DMS153 treated with DMSO at 0.1 percent for 48 hours (cell line): ENCODE measurements at regions not wholly inside any gene's neighbourhood (a gene's known extent, or its start where the extent isn't known, plus 50 kb on each side); places are given as distances from the start of the nearest gene placed in this dataset.

Source experiments
- DNase-seq: peaks from one replicate; lab custom pipeline; 2025; ENCODE audit not compliant: unreplicated experiment; lab: John Stamatoyannopoulos, UW

GRCh38 chr2:10183146-10183675, 60.7 kb downstream of the RRM2 start:
- no peak for DNase-seq

GRCh38 chr2:10184421-10184820, 61.9 kb downstream of the RRM2 start:
- no peak for DNase-seq

- DNase-seq: no peak
Measured at GRCh38 chr2:10185046-10185445, 62.5 kb downstream of the RRM2 start.

- no peak for DNase-seq
Measured at GRCh38 chr2:10185755-10186154, 63.2 kb downstream of the RRM2 start.

- no peak for DNase-seq
Measured at GRCh38 chr2:10186868-10187535, 64.5 kb downstream of the RRM2 start.

GRCh38 chr2:10187661-10188060, 65.1 kb downstream of the RRM2 start:
- no peak for DNase-seq

GRCh38 chr2:10188211-10188610, 65.7 kb downstream of the RRM2 start:
- DNase-seq: no peak

GRCh38 chr2:10188729-10189305, 66.3 kb downstream of the RRM2 start:
- DNase-seq: no peak

GRCh38 chr2:10190255-10190654, 67.7 kb downstream of the RRM2 start:
- DNase-seq: no peak

- DNase-seq: no peak
Measured at GRCh38 chr2:10190737-10191532, 68.4 kb downstream of the RRM2 start.

- no peak for DNase-seq
Measured at GRCh38 chr2:10191554-10191953, 69.0 kb downstream of the RRM2 start.

- DNase-seq: no peak
Measured at GRCh38 chr2:10192392-10193015, 70.0 kb downstream of the RRM2 start.

GRCh38 chr2:10193276-10193795, 70.8 kb downstream of the RRM2 start:
- no peak for DNase-seq

- DNase-seq: no peak
Measured at GRCh38 chr2:10193851-10194820, 71.6 kb downstream of the RRM2 start.

GRCh38 chr2:10195278-10196109, 73.0 kb downstream of the RRM2 start:
- no peak for DNase-seq

GRCh38 chr2:10196110-10196892, 73.8 kb downstream of the RRM2 start:
- no peak for DNase-seq

- no peak for DNase-seq
Measured at GRCh38 chr2:10196948-10197696, 74.6 kb downstream of the RRM2 start.

GRCh38 chr2:10197697-10198076, 75.1 kb downstream of the RRM2 start:
- DNase-seq: no peak
